ENCODE measurements at regions not wholly inside any gene's neighbourhood (a gene's known extent, or its start where the extent isn't known, plus 50 kb on each side); places are given as distances from the start of the nearest gene placed in this dataset.
A peak's percentile ranks its signal among the peaks of the same experiment; 100 is the strongest.

GRCh38 chr15:77731067-77731466, 98.4 kb upstream of the LINGO1 start:
- no peak for DNase-seq

GRCh38 chr15:77727635-77728304, 95.1 kb upstream of the LINGO1 start:
- DNase-seq, result no peak

- DNase-seq, result no peak
Measured at GRCh38 chr15:77724715-77725114, 92.0 kb upstream of the LINGO1 start.

DNA sequence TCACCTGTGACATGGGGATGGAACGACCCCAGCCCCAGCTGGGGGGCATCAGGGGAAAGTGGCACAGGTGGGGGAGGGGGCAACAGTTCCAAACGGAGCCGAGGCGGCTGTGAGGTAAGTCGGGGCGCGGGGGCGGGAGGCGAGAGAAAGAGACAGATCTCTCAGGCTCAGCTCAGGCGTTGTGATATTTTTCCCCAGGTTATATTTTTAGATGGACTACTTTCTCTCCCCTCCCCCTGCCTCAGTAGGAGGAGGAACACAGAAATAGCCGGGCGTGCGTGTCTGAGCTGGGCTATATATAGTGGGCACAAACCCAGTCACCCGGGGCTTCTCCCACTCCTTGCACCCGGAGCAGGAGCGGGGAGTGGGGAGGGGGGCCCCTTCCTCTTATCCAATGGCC, 91.0 kb upstream of the LINGO1 start:
- no peak for DNase-seq

- DNase-seq, result no peak
Measured at GRCh38 chr15:77722759-77723460, 90.2 kb upstream of the LINGO1 start.

DNA sequence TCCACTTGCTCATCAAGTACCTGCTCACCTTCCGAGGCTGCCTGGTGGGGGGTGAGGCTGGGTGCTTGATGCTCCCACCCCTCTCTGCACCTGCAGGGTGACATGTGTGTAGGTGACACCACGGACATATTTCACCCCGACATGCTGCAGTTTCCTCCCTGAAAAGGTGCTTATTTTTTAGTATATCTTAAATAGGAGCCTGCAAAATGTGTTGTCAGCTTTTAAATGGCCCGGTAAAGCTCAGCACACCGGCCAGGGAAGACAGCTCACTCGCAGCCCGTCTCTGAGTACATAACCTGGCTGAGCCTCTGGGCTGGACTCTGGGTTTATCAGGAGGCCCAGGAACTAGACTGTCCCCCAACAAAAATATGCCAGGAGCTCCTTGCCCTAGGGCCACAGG, 89.3 kb upstream of the LINGO1 start:
- DNase-seq, result no peak

- no peak for DNase-seq
Measured at GRCh38 chr15:77720655-77721054, 87.9 kb upstream of the LINGO1 start.

DNA sequence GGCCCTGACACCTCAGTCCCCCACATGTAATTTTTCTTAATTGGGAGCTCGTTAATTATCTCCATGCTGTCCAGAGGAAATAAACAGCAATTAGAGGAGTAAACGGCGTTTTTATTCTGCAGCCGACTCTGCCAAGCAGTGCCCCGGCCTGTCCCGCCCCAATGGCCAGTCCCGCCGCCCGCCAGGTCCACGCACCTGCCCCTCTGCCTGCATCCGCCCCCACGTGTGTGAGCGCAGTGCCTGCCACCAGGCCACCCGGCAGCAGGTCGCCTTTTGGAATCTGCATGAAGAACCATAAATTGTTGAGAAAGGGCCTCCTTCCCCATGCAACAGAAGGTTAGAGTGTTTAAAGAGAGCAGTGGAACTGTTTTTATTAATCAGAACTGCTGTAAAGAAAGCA, 87.5 kb upstream of the LINGO1 start:
- DNase-seq, result no peak

GRCh38 chr15:77719450-77719849, 86.7 kb upstream of the LINGO1 start:
- DNase-seq, result no peak

DNA sequence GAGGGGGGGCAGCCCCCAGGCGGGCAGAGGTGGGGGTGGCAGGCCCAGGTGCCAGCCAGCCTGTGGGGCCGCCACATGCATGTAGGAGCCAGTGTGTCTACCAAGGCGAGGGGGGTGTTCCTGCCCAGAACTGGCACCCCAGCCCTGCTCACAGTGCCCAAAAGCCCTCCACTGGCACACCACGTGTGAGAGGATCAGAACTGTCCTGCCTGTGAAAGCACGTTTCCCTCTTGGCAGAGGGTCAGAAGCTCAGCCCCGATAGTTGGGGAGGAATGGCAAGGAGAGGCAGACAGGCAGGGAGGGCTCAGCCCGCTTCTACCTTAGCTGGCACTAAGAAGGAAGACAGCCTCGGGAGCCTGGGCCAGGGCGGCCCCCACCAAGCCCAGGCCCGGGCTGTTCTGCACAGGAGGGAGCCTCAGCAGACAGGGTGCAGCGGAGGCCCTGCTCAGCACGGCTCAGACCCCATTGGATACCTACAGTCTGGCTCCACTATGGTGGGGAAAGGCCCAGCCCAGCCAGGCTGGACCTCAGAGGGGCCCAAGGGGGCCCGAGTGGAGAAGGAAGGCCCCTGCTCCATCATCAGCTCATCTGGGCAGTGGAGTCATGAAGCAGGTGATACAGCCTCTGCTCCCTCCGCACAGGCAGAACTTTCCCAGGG, 84.8 kb upstream of the LINGO1 start:
- no peak for DNase-seq

DNA sequence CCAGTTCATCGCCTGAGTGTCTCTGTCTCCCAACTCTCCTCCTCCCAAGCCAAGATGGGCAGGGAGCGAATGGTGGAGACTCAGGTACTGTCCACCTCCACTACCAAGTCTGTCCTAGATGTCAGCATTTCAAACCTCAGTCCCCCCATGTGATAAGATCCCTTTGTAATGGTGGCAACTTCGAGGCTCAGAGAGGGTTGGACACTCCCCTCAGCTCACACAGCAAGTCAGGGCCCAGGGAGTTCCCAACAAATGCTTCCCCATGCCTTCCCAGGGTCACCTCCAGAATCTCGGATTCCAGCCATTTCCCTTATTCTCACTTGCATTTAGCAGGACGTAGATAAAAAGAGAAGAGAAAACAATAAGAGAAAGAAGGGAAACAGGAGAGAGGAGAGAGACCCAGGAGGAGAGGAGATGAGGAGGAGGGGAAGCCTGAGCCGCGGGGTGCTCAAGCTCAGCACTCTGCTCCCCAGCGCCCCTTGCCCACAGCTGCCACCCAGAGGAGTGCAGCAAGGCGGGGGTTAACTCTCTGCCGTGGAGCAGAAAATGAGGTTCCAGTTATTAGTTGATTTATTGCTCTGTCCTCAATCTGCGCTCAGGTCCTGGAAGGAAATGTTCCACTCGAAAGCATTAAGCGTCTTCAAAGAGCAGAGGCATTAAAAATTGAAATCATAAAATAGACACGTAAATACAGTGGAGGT, 84.1 kb upstream of the LINGO1 start:
- no peak for DNase-seq

DNA sequence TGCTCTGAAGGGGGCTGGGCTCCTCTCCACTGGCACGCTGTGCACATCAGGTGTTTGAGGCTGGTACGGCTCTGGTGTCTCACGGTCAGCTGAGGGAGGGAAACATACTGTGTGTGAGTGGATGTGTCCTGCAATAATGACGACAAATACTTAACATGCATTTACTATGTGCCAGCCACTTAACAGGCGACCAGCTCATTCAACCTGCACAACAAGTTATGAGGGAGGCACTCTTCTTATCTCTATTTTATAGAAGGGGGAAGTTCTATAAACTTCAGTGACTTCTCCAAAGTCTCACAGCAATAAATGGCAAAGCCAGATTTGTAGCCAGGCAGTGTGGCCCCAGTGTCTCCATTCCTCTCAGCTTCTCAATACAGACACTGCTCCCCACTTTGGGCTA, 83.1 kb upstream of the LINGO1 start:
- no peak for DNase-seq

- no peak for DNase-seq
Measured at GRCh38 chr15:77715051-77715450, 82.3 kb upstream of the LINGO1 start.

- no peak for DNase-seq
Measured at GRCh38 chr15:77714555-77714954, 81.8 kb upstream of the LINGO1 start.

GRCh38 chr15:77714023-77714422, 81.3 kb upstream of the LINGO1 start:
- no peak for DNase-seq

DNA sequence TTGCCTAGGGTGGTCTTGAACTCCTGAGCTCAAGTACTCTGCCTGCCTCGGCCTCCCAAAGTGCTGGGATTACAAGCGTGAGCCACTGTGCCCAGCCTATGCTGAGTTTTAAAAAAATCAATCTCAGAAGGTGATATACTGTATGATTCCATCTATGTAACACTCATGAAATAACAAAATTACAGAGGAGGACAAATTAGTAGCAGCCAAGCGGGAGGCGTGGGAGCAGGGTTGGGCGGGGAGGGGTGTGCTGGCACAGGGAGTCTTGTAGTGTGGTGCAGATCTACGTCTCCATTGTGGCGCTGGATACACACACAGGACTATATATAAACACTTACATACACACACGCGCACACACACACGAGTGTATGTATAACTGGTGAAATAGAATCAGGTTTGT, 80.6 kb upstream of the LINGO1 start:
- no peak for DNase-seq

DNA sequence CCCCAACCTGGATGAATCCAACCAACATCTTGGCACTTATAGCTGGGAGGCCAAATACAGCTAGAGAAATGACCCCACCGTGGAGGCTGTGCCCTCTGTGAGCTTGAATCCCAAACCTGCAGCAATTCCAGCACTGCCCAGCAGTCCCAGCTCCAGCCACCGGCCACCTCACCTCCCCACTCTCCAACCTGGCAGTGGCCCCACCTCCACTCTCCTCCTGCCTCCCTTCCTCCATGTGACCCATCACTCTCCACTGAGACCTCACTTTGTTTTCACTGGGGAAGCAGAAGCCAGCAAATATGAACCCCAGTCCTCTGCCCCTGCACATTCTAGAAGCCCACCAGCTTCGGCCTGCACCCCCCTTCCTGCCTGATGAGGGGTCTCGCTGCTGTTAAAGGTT, 79.7 kb upstream of the LINGO1 start:
- DNase-seq, result no peak

- peak; percentile 61 for DNase-seq
Measured at GRCh38 chr15:77710637-77711036, 77.9 kb upstream of the LINGO1 start.

DNA sequence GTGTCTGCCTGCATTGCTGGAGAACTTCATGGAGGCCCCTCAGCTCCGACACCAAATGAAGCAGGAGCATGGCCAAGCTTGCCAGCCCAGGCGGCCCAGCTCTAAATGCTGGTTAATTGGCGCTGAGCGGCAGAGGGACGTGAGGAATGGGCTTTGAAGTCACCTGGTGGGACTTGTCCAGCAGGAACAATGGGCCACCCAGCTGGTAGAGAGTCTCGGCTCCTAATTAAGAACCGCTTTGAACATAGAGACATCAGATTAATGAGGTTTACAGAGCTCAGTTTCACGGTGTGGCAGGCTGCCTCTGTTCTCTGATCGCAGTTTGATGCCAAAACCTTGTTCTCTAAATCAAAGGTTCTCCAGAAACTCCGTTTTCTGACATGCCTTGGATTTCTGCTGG, 77.5 kb upstream of the LINGO1 start:
- peak; percentile 65 for DNase-seq

DNA sequence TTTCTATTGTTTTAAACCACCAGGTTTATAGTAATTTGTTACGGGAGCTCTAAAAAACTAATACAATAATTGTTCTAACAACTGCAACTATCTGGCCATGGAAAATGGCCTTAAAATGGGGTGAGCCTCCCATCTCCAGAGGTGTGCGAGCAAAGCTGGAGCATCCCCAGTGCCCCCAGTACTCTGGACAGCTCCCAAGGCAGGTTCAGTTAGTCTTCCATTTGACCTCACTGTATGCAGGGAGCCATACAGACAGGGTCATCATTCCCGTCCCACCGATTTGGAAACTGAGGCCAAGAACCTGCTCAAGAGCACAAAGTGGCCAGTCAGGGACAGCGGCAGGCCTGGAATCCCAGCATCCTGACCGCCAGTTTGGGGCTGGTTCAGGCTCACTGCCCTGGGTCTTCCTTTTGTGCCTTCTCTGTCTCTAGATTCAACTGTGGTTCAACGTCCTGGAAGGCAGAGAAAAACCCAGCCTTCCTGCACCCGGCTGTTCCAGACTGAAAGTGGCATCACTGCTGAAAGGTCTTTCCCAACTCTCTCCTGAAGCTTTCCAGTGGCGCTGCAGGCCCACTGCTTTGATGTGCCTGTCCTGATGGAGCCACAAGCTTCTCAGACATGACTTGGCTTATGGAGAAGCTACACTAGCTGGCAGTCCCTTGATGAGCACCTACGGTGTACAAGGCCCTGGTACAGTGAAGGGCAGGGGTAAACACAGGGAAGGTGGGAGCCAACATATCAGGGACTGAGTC, 76.6 kb upstream of the LINGO1 start:
- no peak for DNase-seq

DNA sequence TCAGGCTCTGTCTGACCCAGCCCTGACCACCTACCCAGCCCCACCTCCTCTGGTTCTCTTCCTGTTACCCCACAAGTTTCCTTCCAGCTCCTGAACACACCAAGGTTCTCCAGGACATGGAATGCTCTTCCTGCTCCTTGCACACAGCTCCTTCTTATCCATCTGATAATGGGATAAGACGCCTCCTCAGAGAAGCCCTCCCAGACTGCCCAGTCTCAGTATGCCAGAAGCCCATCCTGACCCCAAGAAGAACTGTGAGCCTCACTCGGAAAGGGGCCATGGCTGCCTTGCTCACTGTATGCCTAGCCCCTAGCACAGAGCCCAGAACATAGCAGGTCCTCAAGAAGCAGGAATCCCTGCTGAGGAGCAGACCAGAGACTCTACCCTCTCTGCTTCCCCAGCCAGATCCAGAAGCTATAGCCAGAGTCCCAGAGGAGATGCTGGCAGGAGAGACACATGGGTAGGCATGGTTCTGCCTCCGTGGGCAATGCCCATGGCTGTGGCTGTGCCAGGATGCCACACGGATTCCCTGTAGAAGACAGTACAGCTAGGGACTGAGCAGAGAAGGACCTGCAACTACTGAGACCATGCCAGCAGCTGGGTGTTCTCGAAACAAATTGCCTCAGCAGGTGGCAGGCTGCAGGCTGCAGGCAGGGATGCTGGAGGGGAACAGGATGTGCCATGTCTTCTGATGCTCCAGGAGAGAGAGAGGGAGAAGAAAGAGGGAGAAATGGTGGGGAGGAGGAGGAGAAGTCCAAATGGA, 74.0 kb upstream of the LINGO1 start:
- DNase-seq, result no peak

All from NCI-H446 treated with DMSO at 0.1 percent for 48 hours (cell line).